Ishikawa (cell line): ENCODE measurements at regions not wholly inside any gene's neighbourhood (a gene's known extent, or its start where the extent isn't known, plus 50 kb on each side); places are given as distances from the start of the nearest gene placed in this dataset.

Source experiments
- CEBPB ChIP-seq: IDR thresholded peaks from 2 replicates; pipeline ENCODE4 v1.6.1; 2012
- CREB1 ChIP-seq: IDR thresholded peaks from 2 replicates; pipeline ENCODE4 v1.6.1; 2012; ENCODE audit warnings: low read depth
- EGR1 ChIP-seq: IDR thresholded peaks from 2 replicates; pipeline ENCODE4 v1.6.1; 2012
- EP300 ChIP-seq: IDR thresholded peaks from 2 replicates; pipeline ENCODE4 v1.6.1; 2012; ENCODE audit warnings: borderline replicate concordance
- REST ChIP-seq: IDR thresholded peaks from 2 replicates; pipeline ENCODE4 v1.6.1; 2012; ENCODE audit warnings: low read depth, mild to moderate bottlenecking
- TAF1 ChIP-seq: IDR thresholded peaks from 2 replicates; pipeline ENCODE4 v1.6.1; 2012; ENCODE audit warnings: low read depth, mild to moderate bottlenecking
- TF ChIP-seq, protein P1 (sequence below): IDR thresholded peaks from 2 replicates; pipeline ENCODE4 v1.6.1; 2012
- TF ChIP-seq, protein P2 (sequence below): IDR thresholded peaks from 2 replicates; pipeline ENCODE4 v1.6.1; 2012

GRCh38 chr7:94266238-94266644, 128.5 kb upstream of the COL1A2 start:
- TF ChIP-seq EP300, result no peak
- TF ChIP-seq EGR1, result no peak
- TF ChIP-seq CEBPB, result peak; percentile 95
- TF ChIP-seq, protein P1, sequence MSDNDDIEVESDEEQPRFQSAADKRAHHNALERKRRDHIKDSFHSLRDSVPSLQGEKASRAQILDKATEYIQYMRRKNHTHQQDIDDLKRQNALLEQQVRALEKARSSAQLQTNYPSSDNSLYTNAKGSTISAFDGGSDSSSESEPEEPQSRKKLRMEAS, result no peak
- TF ChIP-seq CREB1, result no peak
- TF ChIP-seq TAF1, result no peak
- no peak for TF ChIP-seq REST
- TF ChIP-seq, protein P2, sequence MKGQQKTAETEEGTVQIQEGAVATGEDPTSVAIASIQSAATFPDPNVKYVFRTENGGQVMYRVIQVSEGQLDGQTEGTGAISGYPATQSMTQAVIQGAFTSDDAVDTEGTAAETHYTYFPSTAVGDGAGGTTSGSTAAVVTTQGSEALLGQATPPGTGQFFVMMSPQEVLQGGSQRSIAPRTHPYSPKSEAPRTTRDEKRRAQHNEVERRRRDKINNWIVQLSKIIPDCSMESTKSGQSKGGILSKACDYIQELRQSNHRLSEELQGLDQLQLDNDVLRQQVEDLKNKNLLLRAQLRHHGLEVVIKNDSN, result no peak
